Fibroblast of upper back skin (primary cell): ENCODE measurements at regions not wholly inside any gene's neighbourhood (a gene's known extent, or its start where the extent isn't known, plus 50 kb on each side); places are given as distances from the start of the nearest gene placed in this dataset.

Experiments used
- DNase-seq: peaks from one replicate; pipeline ENCODE4 v3.0.0-alpha.2; 2013

DNA sequence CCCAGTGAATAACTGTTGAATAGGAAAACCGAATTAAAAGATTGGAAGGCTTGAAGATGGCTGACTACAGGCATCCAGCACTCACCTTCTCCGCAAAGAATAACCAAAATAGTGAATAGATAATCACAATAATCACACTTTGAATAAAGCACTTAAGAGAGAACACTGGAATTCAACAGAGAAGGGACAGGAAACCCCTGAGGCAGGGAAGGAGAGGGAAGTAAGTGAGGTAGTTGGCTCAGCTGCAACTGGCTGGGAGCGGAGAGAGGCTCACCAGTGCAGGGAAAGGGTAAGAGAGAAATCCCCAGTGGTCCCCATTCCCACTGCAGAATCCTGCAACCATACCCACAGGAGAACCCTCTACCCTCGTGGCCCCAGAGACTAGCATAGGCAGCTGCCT, 246.6 kb upstream of the NCKAP5 start:
- no peak for DNase-seq

DNA sequence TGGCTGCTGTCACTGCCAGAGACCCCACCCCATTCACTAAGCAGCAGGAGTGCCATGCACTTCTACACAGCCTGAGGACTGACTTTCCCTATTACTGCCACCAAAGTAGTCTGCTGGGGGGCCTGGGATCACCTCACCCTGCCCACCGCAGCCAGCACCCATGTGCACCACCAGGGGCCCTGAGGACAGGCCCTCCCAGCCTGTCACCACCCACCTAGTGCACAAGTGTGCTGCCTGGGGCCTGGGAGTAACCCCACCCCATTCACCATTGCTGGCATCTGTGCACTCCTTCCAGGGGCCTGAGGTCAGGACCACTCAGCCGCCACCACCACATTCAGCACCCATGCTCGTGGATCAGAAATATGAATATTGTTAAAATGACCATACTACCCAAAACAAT, 247.8 kb upstream of the NCKAP5 start:
- no peak for DNase-seq

DNA sequence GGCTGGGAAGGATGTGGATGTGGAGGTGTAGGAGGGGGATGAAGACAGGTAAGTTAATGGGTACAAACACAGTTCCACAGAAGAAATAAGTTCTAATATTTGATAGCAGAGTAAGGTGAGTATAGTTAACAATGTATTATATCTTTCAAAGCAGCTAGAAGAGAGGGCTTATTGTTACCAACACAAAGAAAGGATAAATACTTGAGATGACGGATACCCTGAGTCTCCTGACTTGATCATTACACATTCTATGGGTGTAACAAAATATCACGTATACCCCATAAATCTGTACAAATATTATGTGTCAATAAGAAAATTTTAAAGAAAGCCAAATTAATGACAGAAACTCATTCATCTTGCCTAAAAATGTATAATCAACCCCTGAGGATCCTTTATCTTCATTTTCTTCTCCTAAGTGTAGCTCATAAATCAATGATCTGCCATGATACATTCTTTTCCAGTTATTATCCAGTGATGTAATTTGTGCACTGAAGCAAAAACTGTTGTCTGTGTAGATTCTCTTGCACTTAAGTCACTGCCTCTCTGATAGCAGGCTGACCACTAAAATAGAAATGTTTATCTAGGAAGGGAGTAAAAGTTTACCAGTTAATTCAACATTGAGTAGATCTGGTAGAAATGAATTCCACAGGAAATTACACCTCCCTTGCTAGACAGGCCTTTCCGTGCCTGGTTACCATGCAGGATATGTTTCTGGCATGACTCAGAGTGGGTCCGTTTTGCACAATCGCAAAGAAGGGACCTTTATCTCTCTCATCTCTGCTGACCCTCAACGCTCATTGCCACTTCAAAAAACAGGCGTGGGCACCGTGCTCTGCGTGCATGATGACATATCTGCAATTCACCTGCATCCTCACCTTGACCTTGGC, 249.7 kb upstream of the NCKAP5 start:
- DNase-seq = peak; percentile 98

DNA sequence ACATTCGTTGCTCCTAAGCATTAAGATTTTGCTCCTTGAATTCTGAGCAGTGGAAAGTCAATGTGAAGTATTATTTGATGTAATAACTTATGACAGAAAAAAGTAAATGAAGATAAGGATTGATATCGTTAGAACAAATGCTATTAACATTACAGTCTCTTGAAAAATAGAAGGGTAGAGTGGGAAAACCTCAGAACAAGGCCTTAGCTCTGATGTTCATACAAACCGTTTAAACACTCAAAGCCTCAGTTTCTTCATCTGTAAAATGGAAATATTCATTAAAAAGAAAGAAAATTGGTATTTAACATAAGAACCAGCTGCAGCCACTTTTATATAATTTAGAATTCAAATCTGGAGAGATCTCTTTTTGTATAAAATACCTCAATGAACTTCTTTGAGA, 250.4 kb upstream of the NCKAP5 start:
- no peak for DNase-seq

- peak; percentile 71 for DNase-seq
These were observed 251.6 kb upstream of the NCKAP5 start for GRCh38 chr2:133819906-133820305.

GRCh38 chr2:133821107-133821760, 253.0 kb upstream of the NCKAP5 start:
- peak; percentile 74 for DNase-seq

DNA sequence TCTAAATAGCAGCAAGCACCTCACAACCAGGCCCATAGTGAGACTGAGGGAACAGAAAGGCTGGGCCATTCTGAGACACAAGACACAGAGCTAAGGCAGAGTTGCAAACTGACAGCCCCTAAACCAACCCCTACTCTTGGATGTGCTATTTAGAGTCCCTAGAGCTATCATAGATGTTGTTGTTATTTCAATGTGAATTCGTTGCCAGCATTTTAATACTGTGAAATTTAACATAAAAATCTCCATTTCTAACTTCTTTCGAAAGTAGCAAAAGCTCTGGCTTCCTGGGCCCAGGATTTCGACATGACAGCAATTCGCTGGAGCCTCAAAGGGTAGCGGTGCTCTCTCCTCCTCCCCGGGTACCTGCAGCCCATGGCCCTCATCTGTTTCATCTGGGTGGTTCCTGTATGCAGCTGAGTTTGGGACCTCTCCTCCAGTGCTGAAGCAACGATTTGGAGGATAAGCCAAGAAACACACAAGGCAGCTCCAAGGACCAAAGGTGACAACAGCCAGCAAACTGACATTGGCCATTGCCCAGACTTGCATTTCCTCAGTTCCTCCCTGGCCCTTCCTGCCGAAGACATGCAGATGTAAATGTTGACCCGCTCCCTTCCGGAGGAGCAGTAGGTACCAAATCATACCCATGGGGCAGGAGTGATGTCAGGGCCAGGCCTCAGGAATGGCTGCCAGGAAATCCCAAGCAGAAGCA, 254.4 kb upstream of the NCKAP5 start:
- no peak for DNase-seq

GRCh38 chr2:133823226-133823550, 254.9 kb upstream of the NCKAP5 start:
- DNase-seq = no peak

- no peak for DNase-seq
These were observed 256.6 kb upstream of the NCKAP5 start for GRCh38 chr2:133824869-133825268.

- no peak for DNase-seq
These were observed 257.5 kb upstream of the NCKAP5 start for GRCh38 chr2:133825778-133826177.

DNA sequence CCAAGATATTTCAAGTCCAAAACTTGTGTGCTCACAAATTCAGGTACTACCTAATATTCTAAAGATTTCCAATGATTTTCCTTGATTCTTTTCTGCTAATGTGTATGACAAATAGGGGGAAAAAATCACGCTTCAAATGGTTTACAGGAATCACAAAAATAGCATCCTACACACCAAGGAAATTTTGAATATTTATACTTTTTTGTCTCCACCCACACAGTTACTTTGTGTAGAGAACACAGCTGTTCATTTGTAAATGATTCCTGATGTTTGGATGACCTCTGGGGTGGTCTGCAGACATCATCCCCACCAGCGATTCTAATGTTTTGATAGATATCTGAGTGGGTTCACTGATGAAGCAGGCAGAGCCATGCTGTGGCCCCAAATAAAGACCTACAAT, 260.6 kb upstream of the NCKAP5 start:
- no peak for DNase-seq

- DNase-seq = peak; percentile 38
These were observed 261.3 kb upstream of the NCKAP5 start for GRCh38 chr2:133829450-133830020.

DNA sequence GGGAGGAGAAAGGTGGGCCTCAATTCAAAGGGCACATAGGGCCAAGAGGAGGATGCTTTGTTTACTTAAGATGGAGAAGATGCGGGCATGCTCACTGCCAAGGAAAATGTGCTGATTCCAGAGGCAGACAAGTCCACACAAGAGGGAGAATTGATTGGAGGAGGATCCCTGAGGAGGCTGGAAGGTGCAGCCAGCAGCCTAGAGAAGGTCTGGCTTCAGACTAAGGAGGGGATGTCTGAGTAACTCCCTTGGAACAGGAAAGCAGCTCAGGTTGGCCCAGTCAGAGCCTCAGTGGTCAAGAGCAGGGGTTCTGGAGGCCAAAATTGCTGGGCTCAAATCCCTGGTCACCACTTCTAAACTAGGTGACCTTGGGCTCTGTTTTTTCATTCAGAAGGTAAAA, 265.5 kb upstream of the NCKAP5 start:
- DNase-seq = no peak

- no peak for DNase-seq
These were observed 267.8 kb upstream of the NCKAP5 start for GRCh38 chr2:133835821-133836619.

DNA sequence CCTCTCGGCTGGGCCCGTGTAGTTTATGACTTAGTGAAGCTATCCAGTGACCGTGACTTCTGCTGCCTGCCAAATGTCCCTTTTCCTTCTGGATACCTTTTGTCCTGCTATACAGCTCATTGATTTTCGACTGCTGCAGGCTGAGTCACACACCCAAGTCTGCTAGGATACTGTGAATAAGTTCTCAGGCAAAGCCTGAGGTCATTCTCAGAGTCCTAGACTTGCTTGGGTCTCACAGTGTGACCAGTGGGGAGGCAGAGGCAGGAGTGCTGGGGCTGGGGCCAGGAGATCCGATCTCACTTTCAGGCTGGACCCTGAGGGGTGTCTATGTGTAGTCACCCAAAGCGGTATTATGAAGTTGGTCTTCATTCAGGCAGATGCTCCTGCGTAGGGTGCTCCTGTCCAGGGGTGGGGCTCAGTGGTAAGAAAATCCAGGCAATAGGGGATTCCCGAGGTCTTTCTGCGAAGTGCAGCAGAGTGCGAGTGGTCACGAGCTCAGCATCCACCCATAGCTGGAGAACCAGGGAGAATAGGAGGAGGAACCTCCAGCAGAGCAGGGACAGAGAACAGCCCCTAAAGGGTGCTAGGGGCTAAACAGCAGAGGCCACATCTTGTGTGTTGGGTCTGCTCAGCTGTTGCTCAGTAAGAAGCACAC, 268.6 kb upstream of the NCKAP5 start:
- DNase-seq = no peak

GRCh38 chr2:133837441-133838094, 269.3 kb upstream of the NCKAP5 start:
- peak; percentile 87 for DNase-seq

DNA sequence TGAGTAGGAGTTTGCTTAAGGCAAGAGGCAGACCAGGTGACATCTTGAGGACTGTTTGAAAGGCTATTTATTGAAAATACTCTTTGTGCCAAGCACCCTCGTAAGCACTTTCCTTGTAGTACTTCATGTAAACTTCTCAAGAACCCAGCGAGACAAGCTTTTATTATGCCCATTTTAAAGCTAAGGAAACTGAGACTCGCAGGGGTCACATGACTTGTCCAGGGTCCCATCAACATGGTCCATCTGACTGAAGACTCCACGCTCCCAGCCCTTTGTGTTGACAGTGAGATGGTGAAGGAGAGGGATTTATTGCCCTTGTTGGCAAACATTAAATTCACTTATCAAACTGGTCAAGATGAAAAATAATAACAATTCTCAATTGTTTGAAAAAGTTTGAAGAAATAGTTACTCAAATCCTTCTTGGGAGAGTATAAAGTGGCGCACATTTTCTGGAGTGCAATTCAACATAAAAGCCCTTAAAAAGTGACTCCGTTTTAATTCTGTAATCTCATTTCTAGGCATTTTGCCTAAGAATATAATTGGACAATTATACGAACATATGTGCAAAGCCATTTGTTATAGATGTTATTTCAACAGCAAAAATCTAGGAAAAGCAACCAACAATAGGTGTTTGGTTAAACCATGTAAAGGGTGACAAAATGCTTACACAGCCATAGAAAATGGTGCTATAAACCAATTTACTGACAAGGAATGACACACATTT, 270.5 kb upstream of the NCKAP5 start:
- DNase-seq = no peak

- DNase-seq = no peak
These were observed 271.4 kb upstream of the NCKAP5 start for GRCh38 chr2:133839677-133840076.

DNA sequence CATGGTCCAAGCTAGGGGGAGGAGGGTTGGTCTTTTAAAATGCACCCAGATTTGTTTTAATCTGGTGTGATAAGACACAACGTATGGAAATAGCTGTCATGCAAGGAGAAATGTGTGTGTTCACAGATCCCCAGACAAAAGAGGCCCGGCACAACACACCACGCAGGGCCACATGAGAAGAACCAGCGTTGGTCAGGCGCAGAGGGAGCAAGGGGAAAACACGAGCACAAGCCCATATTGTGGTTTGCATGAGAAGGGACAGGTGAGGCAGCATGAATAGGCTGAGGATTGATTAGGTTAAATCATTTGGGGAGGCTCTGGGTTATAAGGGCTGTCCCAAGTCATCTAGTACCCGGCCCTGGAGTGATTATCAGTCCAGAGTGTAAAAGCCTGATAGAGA, 272.5 kb upstream of the NCKAP5 start:
- DNase-seq = no peak

- peak; percentile 98 for DNase-seq
These were observed 273.6 kb upstream of the NCKAP5 start for GRCh38 chr2:133841900-133842299.

GRCh38 chr2:133842446-133842845, 274.2 kb upstream of the NCKAP5 start:
- DNase-seq = no peak
